HEK293 (cell line): ENCODE measurements at regions not wholly inside any gene's neighbourhood (a gene's known extent, or its start where the extent isn't known, plus 50 kb on each side); places are given as distances from the start of the nearest gene placed in this dataset.
"Not testable (repeated sequence)": the region's sequence is repeated elsewhere in the genome, so short reads cannot be mapped to it uniquely, and the experiment has no call there.

ENCODE experiments used
- BCL11B ChIP-seq: fragments of 450-650 bp; formaldehyde crosslinking; IDR thresholded peaks from 2 replicates; pipeline ENCODE4 v1.5.1; 2016; ENCODE audit warnings: low read depth, missing biosample characterization, missing genetic modification characterization
- REPIN1 ChIP-seq: fragments of 450-650 bp; formaldehyde crosslinking; IDR thresholded peaks from 2 replicates; pipeline ENCODE4 v1.5.1; 2017; ENCODE audit warnings: missing biosample characterization, missing genetic modification characterization, low read depth
- ZBTB20 ChIP-seq: fragments of 450-650 bp; formaldehyde crosslinking; IDR thresholded peaks from 2 replicates; pipeline ENCODE4 v1.5.1; 2016; ENCODE audit warnings: missing biosample characterization, missing genetic modification characterization
- ZNF138 ChIP-seq: fragments of 450-650 bp; formaldehyde crosslinking; IDR thresholded peaks from 2 replicates; pipeline ENCODE4 v1.5.1; 2016; ENCODE audit warnings: missing biosample characterization, missing genetic modification characterization, borderline replicate concordance
- ZNF146 ChIP-seq: fragments of 450-650 bp; formaldehyde crosslinking; IDR thresholded peaks from 2 replicates; pipeline ENCODE4 v1.5.1; 2016; ENCODE audit warnings: missing biosample characterization, missing genetic modification characterization
- ZNF16 ChIP-seq: fragments of 450-650 bp; formaldehyde crosslinking; IDR thresholded peaks from 2 replicates; pipeline ENCODE4 v1.5.1; 2016; ENCODE audit warnings: low read depth, missing biosample characterization, missing genetic modification characterization
- ZNF266 ChIP-seq: fragments of 450-650 bp; formaldehyde crosslinking; IDR thresholded peaks from 2 replicates; pipeline ENCODE4 v1.5.1; 2016; ENCODE audit warnings: missing biosample characterization, missing genetic modification characterization, low read depth
- ZNF274 ChIP-seq, 2 experiments: fragments of 200-500 bp in 1 of 2; fragments of 450-650 bp in 1 of 2; sonication (Bioruptor generic) in 1 of 2; formaldehyde crosslinking in 1 of 2; IDR thresholded peaks; 2 replicates each; pipeline versions ENCODE4 v1.5.1 to v1.6.1; 2014 to 2016; ENCODE audit warnings: borderline replicate concordance in 1 of 2, inconsistent platforms in 1 of 2, low read length in 1 of 2, missing biosample characterization in 1 of 2, missing genetic modification characterization in 1 of 2
- ZNF558 ChIP-seq: fragments of 450-650 bp; formaldehyde crosslinking; IDR thresholded peaks from 2 replicates; pipeline ENCODE4 v1.5.1; 2016; ENCODE audit warnings: missing biosample characterization, missing genetic modification characterization
- ZNF792 ChIP-seq: fragments of 450-650 bp; formaldehyde crosslinking; IDR thresholded peaks from 2 replicates; pipeline ENCODE4 v1.5.1; 2016; ENCODE audit warnings: missing biosample characterization, missing genetic modification characterization
- TF ChIP-seq, protein P1 (sequence below): fragments of 450-650 bp; formaldehyde crosslinking; IDR thresholded peaks from 2 replicates; pipeline ENCODE4 v1.5.1; 2016; ENCODE audit warnings: missing biosample characterization, missing genetic modification characterization
- TF ChIP-seq, protein P2 (sequence below): sonication (generic); formaldehyde crosslinking; IDR thresholded peaks from 2 replicates; pipeline ENCODE4 v1.8.1; 2022; ENCODE audit warnings: mild to moderate bottlenecking, moderate library complexity, missing genetic modification reagents
- TF ChIP-seq, protein P3 (sequence below): fragments of 450-650 bp; formaldehyde crosslinking; IDR thresholded peaks from 2 replicates; pipeline ENCODE4 v1.5.1; 2016; ENCODE audit warnings: missing biosample characterization, missing genetic modification characterization

DNA sequence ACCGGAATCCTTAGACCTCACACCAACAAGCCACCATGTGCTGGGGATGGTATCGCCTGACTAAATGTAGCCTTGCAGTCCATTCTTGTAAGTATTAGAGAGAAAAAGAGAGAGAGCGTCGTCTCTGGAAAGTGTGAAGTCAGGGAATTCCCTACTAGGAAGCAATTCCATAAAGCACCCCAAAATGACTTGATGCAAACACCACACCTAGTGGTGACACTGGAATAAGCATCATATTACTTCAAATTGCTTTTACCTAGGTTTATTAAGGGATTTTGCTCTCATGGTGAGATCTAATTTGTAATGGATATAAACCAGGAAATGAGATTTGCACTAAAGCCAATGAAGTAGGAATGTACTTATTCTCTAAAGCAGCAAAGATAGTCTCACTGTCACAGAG is 111.4 kb upstream of the METTL9 start:
- not testable (repeated sequence) for TF ChIP-seq ZNF16 (tag by site-specific recombination); ZNF266; ZNF792 (tag by site-specific recombination); ZNF146; ZNF558 (tag by site-specific recombination); ZNF138; BCL11B; ZNF274 (IDR thresholded peaks at IDR 0.05; ENCODE audit: low read length); ZNF274 (tag by site-specific recombination; IDR thresholded peaks at IDR 0.05; ENCODE audit: borderline replicate concordance); ZBTB20 (tag by site-specific recombination); REPIN1 (tag by site-specific recombination)
- TF ChIP-seq, protein P1, sequence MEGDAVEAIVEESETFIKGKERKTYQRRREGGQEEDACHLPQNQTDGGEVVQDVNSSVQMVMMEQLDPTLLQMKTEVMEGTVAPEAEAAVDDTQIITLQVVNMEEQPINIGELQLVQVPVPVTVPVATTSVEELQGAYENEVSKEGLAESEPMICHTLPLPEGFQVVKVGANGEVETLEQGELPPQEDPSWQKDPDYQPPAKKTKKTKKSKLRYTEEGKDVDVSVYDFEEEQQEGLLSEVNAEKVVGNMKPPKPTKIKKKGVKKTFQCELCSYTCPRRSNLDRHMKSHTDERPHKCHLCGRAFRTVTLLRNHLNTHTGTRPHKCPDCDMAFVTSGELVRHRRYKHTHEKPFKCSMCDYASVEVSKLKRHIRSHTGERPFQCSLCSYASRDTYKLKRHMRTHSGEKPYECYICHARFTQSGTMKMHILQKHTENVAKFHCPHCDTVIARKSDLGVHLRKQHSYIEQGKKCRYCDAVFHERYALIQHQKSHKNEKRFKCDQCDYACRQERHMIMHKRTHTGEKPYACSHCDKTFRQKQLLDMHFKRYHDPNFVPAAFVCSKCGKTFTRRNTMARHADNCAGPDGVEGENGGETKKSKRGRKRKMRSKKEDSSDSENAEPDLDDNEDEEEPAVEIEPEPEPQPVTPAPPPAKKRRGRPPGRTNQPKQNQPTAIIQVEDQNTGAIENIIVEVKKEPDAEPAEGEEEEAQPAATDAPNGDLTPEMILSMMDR: not testable (repeated sequence)
- TF ChIP-seq, protein P2, sequence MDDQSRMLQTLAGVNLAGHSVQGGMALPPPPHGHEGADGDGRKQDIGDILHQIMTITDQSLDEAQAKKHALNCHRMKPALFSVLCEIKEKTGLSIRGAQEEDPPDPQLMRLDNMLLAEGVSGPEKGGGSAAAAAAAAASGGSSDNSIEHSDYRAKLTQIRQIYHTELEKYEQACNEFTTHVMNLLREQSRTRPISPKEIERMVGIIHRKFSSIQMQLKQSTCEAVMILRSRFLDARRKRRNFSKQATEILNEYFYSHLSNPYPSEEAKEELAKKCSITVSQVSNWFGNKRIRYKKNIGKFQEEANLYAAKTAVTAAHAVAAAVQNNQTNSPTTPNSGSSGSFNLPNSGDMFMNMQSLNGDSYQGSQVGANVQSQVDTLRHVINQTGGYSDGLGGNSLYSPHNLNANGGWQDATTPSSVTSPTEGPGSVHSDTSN (CRISPR knock-in tag): not testable (repeated sequence)
- TF ChIP-seq, protein P3, sequence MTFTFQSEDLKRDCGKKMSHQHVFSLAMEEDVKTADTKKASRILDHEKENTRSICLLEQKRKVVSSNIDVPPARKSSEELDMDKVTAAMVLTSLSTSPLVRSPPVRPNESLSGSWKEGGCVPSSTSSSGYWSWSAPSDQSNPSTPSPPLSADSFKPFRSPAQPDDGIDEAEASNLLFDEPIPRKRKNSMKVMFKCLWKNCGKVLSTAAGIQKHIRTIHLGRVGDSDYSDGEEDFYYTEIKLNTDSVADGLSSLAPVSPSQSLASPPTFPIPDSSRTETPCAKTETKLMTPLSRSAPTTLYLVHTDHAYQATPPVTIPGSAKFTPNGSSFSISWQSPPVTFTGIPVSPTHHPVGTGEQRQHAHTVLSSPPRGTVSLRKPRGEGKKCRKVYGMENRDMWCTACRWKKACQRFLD: not testable (repeated sequence)
